Right ventricle myocardium superior (tissue), 1 donor: ENCODE measurements at regions not wholly inside any gene's neighbourhood (a gene's known extent, or its start where the extent isn't known, plus 50 kb on each side); places are given as distances from the start of the nearest gene placed in this dataset.
"Not testable (repeated sequence)": the region's sequence is repeated elsewhere in the genome, so short reads cannot be mapped to it uniquely, and the experiment has no call there.

Experiments used
- ATAC-seq: fragments of 200-7000 bp; cut with Tn5 transposase; one replicate; pipeline ENCODE4 v1.9.1; 2020; ENCODE audit warnings: mild to moderate bottlenecking; ENCODE audit not compliant: poor library complexity
- DNase-seq: peaks from one replicate; pipeline ENCODE4 v3.0.0-alpha.2; 2020
- intact Hi-C: fragments of 100-400 bp; cut with DNase I; formaldehyde crosslinking; loops from one replicate; pipeline ENCODE4 v1.11.2; 2022
- donor health status: DM: no; HTN: yes; CAD: no; lungs with severe emphysema.

- intact Hi-C loops = no loop called here
- DNase-seq (no peak), ATAC-seq (no peak)
Observed at GRCh38 chr7:25696571-25696970, 455.4 kb upstream of the NFE2L3 start.

DNA sequence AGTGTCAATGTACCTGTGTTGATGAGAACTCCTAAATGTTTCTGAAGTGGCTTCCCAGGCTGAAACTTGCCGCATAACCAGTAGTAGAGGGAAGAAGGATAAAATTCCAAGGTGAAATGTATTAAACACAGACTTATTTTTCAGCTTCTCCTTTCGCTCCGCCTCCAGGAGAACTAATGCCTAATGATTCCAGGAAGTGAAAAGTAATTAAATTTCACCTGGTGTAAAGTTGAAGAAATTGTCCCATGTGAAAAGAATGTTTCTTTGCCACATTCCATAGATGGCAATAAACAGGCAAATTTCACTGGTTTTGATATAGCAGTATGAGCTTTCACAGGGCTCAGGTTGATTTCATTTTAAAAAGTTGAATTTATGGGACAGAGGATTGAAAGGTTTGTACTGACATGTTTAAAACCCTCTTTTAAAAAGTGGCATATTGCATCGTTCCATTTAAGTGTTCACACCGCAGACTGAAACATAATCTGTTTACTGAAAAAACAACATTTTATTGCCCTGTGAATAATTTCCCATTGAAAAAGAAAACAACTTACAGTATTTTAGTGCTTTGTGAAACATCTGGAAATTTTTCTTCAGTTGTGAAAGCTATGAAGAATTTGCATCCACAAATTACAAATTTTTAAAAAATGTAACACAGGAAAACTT lies 453.4 kb upstream of the NFE2L3 start:
- intact Hi-C loops = no loop called here
- ATAC-seq = no peak
- no peak for DNase-seq

GRCh38 chr7:25700141-25700540 lies 451.9 kb upstream of the NFE2L3 start:
- ATAC-seq, DNase-seq, intact Hi-C loops: not testable (repeated sequence)

DNA sequence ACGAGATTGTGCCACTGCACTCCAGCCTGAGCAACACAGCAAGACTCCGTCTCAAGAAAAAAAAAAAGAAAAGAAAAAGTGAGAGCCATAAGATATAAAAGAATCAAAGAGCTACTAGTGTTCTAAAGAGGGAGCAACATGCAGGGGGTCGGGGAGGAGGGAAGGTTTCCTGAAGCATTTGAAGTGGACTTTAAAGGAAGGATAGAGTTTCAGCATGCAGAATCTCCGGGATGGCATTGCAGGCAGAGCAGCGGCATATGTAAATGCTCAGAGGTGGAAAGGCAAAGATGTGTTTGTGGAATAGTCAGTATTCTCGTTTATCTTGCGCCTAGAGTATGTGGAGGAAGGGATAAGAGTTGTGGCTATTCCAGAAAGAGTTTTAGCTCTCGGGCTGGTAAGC lies 447.6 kb upstream of the NFE2L3 start:
- DNase-seq (no peak), ATAC-seq (no peak)
- intact Hi-C loops = no loop called here

- no peak for DNase-seq
- intact Hi-C loops = no loop called here
Observed at GRCh38 chr7:25706764-25707163, 445.2 kb upstream of the NFE2L3 start.

GRCh38 chr7:25707768-25708620 lies 444.0 kb upstream of the NFE2L3 start:
- no peak for ATAC-seq
- DNase-seq = no peak
- intact Hi-C loops = no loop called here

More at GRCh38 chr7:25706764-25707163, 445.2 kb upstream of the NFE2L3 start:
- ATAC-seq = no peak

DNA sequence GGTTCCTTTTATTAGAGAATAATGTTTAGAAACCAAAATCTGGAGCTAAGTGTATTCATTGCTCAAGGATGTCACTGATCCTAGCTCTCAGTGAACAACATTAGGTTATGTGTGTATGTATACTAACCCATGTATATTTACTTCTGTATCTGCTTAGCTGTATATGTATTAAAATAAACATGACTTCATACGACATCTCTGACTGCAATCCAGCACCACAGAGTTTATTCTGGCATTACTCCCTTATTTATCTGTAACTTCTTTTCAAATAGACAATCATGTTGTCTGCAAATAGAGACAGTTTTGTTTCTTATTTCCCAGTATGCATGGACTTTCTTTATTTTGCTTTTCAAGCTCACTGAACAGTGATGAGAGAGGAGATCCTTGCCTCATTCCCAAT lies 441.0 kb upstream of the NFE2L3 start:
- peak; percentile 6 for ATAC-seq

DNA sequence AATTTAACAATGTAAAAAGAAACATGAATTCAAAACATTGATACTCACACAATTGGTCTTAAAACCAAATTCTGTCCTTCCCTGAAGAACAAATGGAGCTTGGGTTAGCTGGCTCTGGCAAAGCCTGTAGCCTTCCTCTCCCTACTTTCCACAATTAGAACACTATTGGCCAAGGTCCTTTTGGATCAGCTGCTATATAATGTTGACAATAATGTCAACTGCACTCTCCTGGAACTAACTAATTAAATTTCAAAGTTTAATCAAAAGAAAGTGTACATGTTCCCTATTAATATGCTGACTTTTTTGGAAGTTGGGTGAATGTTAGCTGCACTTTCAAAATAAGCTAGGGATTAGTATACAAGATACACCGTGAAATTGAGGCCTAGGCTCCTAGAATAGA lies 440.1 kb upstream of the NFE2L3 start:
- intact Hi-C loops = no loop called here
- ATAC-seq (peak; percentile 75), DNase-seq (no peak)

More for the DNA sequence above, 441.0 kb upstream of the NFE2L3 start:
- intact Hi-C loops = no loop called here
- DNase-seq = no peak

DNA sequence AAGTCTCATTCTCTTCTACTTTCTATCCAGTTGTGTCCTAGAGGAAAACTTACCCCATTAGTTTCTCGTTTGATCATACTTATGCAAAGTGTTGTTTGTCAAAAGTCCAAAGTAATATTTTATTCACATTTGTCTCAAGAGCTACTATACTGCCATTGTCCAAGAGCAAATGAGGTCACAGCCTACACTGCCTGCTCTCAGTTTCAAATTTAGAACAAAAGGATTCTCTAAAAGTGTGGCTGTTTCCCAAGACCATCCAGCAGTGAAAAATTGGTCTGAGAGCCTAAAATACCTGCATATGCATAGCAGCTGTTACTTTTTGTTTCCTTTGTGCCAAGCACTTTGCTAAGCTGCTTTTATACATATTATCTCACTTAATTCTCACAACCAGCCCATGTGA lies 439.5 kb upstream of the NFE2L3 start:
- DNase-seq (no peak), ATAC-seq (peak; percentile 63)
- intact Hi-C loops = no loop called here

GRCh38 chr7:25714013-25714412 lies 438.0 kb upstream of the NFE2L3 start:
- DNase-seq (no peak), ATAC-seq (peak; percentile 21)

DNA sequence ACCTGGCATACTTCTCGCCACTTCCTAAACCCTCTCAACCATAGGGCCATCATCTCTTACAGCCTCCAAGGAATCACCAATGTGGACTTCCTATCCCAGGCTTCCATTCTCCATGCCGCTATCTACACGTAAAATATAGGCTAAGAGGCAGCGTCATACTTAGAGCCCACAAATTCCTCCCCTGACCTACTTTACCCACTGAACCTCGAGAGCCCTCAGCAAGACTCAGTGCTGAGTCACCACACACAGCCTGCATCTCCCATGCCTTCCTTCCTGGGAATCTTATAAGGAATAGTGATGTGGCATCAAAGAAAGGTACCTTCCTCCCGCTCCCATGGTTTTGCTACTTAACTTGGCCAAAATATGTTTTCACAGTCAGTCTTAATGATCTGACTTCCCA lies 435.6 kb upstream of the NFE2L3 start:
- intact Hi-C loops = no loop called here

More at GRCh38 chr7:25714013-25714412, 438.0 kb upstream of the NFE2L3 start:
- intact Hi-C loops = no loop called here

DNA sequence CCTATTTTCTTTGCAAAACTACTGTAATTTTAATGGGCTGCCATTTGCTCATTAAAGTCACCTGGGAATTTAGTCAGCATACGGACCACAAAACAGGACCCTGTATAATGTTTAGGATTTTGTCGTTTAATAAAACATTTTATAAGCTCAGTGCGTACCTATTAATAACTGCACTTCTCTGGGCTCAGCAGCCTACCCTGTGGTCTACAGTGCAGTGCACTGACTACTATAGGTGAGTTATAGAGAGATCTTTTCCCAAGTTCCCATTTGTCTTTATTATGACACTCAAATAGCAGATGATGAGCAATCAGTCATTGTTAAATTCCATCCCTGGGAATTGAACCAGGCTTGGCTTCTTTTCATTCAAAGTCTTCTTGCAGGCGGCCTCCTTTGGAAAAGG lies 433.4 kb upstream of the NFE2L3 start:
- ATAC-seq = no peak
- intact Hi-C loops = no loop called here

More for the DNA sequence above, 435.6 kb upstream of the NFE2L3 start:
- ATAC-seq = no peak
- DNase-seq = no peak

DNA sequence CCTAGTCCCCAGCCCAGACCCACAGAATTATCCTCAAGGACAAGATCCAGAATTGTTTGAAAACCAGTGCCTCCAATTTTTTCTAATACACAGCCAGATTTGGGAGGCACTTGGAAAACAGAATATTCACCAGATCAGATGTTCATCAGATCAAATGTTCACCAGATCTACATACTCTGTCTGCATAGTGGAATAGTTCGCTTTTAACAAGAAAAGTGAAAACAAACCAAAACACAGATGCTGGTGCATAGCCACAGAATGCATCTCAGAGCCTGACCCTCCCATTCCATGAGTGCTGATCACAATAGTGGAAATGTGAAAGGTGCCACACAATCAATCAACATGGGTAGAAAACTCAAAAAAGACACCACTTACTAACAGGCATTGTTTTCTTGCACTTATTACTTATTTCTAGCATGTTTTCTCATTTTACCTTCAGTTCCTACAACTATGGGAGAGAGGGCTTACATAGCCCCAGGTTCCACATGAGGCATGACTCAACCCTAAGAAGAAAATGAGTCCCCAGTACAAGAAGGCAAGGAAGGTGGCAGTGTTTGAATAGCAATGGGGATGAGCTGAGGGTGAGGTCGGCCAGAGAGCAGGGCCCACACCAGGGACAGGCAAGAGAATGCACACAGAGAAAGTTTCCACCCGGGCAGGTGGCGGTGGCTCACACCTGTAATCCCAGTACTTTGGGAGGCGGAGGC lies 432.7 kb upstream of the NFE2L3 start:
- no peak for ATAC-seq

More for the DNA sequence above, 433.4 kb upstream of the NFE2L3 start:
- DNase-seq = no peak

DNA sequence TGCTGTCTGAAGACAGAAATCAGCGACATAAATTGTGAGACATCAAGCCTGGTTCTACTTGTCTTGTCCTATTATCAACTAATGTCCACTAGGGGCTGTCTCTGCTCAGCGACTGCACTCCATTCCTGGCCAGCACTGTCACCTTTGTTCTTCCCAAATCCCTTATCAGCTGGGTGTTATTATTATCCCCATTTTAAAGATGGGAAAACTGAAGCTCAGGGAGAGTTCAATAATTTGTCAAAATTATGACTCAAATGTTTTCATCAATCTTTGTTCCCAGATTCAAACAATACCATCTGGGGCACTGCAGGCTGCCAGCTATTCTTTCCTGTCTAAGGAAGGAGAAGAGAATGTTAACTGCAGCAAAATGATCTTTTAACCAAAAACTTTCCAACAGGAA lies 431.6 kb upstream of the NFE2L3 start:
- no peak for ATAC-seq
- DNase-seq = no peak
- intact Hi-C loops = no loop called here

More for the DNA sequence above, 432.7 kb upstream of the NFE2L3 start:
- DNase-seq = no peak
- intact Hi-C loops = no loop called here

- no peak for ATAC-seq
- DNase-seq = no peak
- intact Hi-C loops = no loop called here
Observed at GRCh38 chr7:25722856-25723255, 429.1 kb upstream of the NFE2L3 start.

- ATAC-seq (no peak), DNase-seq (no peak)
- intact Hi-C loops = no loop called here
Observed at GRCh38 chr7:25725451-25725850, 426.5 kb upstream of the NFE2L3 start.

DNA sequence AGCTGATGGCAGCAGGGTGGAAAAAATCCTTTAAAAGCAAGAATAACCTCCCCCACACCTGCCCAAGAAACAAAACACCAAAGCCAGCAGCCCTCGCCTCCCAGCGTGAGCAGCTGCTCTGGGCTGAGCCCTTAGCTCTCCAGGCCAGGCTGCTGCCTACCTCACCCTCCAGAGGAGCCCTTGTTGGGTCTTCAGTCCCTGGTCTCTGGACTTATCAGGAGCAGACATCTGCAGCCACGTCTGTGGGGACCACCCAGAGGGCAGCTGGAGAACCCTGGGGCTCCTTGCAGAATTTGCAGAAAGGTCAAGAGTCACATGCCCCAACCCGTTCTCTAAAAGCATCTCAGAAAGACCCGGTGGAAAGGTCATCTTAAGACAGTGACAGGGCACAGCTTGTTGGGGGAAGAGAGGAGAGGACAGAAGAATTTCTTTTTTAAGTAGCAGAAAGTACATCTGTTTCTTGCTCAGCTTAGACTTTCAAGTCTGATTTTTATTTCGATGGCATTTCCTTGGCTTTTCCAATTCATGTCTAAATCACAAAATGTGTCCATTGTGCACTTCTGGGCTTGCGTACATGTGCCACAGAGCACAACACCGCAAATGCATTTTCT lies 425.7 kb upstream of the NFE2L3 start:
- ATAC-seq = no peak
- intact Hi-C loops = no loop called here
- no peak for DNase-seq

DNA sequence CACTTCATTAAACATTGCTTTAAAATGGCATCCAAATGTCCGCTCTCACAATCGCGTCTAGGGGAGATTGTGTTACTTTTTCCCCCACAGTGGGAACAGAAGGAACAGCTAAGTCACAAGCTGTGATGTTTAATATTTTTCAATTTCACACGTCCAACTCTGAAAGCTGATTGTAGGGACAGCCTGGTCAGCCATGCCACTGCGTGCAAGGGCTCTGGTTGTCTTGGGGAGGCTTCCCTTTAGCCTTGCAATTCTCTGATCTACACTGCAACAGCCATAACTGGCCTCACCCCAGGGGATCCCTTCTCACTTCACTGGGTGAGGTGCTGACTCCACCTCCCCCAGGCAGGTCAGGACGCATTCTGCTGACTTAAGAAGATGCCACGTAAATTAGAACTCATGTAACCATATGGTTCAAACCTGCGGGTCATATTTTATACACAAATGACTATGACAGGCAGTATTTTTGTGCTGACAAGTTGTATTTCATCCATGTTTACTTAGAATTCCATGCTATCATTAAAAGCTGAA lies 425.2 kb upstream of the NFE2L3 start:
- intact Hi-C loops = no loop called here
- ATAC-seq (no peak), DNase-seq (no peak)

GRCh38 chr7:25727446-25727845 lies 424.6 kb upstream of the NFE2L3 start:
- DNase-seq (no peak), ATAC-seq (no peak)
- intact Hi-C loops = no loop called here
